ENCODE measurements at regions not wholly inside any gene's neighbourhood (a gene's known extent, or its start where the extent isn't known, plus 50 kb on each side); places are given as distances from the start of the nearest gene placed in this dataset.
"Not testable (repeated sequence)": the region's sequence is repeated elsewhere in the genome, so short reads cannot be mapped to it uniquely, and the experiment has no call there.

- Histone ChIP-seq H3F3A (ENCODE audit: low read length, unreplicated experiment) (no peaks in the 10 kb centered on the region), H3K9ac (ENCODE audit: low read length) (no peak overlapping the region), H3K9me3 (ENCODE audit: low read length) (no peaks in the 10 kb centered on the region), H2AFZ (ENCODE audit: low read length) (no peak overlapping the region), H4K20me1 (ENCODE audit: low read length) (no peaks in the 10 kb centered on the region), H3K36me3 (ENCODE audit: low read depth, low read length) (no peaks in the 10 kb centered on the region), H3K4me2 (ENCODE audit: low read length) (no peak overlapping the region), H3K27me3 (ENCODE audit: low read length) (no peaks in the 10 kb centered on the region), H3K4me1 (ENCODE audit: insufficient read depth, low read length) (no peaks in the 10 kb centered on the region), H3K79me2 (ENCODE audit: low read length) (no peaks in the 10 kb centered on the region), H3K4me3 (ENCODE audit: low read length) (no peak overlapping the region), H3K27ac (ENCODE audit: low read length) (no peak overlapping the region), H3K9me2 (replicated peaks; ENCODE audit: low read length) (no peaks in the 10 kb centered on the region)
- BruUV-seq (replicated peaks) = no TSS peak
- ATAC-seq (no peak), DNase-seq (no peak)
- POLR2A ChIA-PET (ENCODE audit: unreplicated experiment) = no interaction called here
- CTCF ChIA-PET = no interaction called here
- intact Hi-C loops (cut with micrococcal nuclease) = no loop called here
- TF ChIP-seq, protein P1, sequence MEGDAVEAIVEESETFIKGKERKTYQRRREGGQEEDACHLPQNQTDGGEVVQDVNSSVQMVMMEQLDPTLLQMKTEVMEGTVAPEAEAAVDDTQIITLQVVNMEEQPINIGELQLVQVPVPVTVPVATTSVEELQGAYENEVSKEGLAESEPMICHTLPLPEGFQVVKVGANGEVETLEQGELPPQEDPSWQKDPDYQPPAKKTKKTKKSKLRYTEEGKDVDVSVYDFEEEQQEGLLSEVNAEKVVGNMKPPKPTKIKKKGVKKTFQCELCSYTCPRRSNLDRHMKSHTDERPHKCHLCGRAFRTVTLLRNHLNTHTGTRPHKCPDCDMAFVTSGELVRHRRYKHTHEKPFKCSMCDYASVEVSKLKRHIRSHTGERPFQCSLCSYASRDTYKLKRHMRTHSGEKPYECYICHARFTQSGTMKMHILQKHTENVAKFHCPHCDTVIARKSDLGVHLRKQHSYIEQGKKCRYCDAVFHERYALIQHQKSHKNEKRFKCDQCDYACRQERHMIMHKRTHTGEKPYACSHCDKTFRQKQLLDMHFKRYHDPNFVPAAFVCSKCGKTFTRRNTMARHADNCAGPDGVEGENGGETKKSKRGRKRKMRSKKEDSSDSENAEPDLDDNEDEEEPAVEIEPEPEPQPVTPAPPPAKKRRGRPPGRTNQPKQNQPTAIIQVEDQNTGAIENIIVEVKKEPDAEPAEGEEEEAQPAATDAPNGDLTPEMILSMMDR (conservative IDR thresholded peaks at IDR 0.05; ENCODE audit: low read depth, low read length) = no peak
- no peak for TF ChIP-seq EZH2phosphoT487 (IDR thresholded peaks at IDR 0.05; ENCODE audit: borderline replicate concordance, low read length)
- TF ChIP-seq EZH2 (IDR thresholded peaks at IDR 0.05; ENCODE audit: low read length, unreplicated experiment) = no peak
These were observed 638.9 kb upstream of the LRRTM1 start for GRCh38 chr2:80943487-80943886.

GRCh38 chr2:80942766-80943165 lies 638.2 kb upstream of the LRRTM1 start:
- no peak overlapping the region for H3K9ac ChIP-seq (ENCODE audit: low read length)
- no peak overlapping the region for H3K4me3 ChIP-seq (ENCODE audit: low read length)
- TF ChIP-seq, protein P1 (conservative IDR thresholded peaks at IDR 0.05; ENCODE audit: low read depth, low read length) = no peak
- TF ChIP-seq EZH2 (IDR thresholded peaks at IDR 0.05; ENCODE audit: low read length, unreplicated experiment) = no peak
- TF ChIP-seq EZH2phosphoT487 (IDR thresholded peaks at IDR 0.05; ENCODE audit: borderline replicate concordance, low read length) = no peak
- no peaks in the 10 kb centered on the region for H4K20me1 ChIP-seq (ENCODE audit: low read length)
- ATAC-seq = no peak
- no peak overlapping the region for H3K27ac ChIP-seq (ENCODE audit: low read length)
- H3F3A ChIP-seq (ENCODE audit: low read length, unreplicated experiment) = no peaks in the 10 kb centered on the region
- intact Hi-C loops (cut with micrococcal nuclease) = no loop called here
- no peaks in the 10 kb centered on the region for H3K9me3 ChIP-seq (ENCODE audit: low read length)
- no peak for DNase-seq
- H2AFZ ChIP-seq (ENCODE audit: low read length) = no peak overlapping the region
- ChIA-PET CTCF (interaction anchor here (0.6 kb wide), 1 partner anchor 65 kb away, joined by 9 read pairs; no protein-coding TSS in a partner anchor), POLR2A (ENCODE audit: unreplicated experiment) (no interaction called here)
- H3K9me2 ChIP-seq (replicated peaks; ENCODE audit: low read length) = no peaks in the 10 kb centered on the region
- H3K27me3 ChIP-seq (ENCODE audit: low read length) = no peaks in the 10 kb centered on the region
- H3K4me1 ChIP-seq (ENCODE audit: insufficient read depth, low read length) = no peaks in the 10 kb centered on the region
- BruUV-seq (replicated peaks) = no TSS peak
- H3K4me2 ChIP-seq (ENCODE audit: low read length) = no peak overlapping the region
- no peaks in the 10 kb centered on the region for H3K79me2 ChIP-seq (ENCODE audit: low read length)
- H3K36me3 ChIP-seq (ENCODE audit: low read depth, low read length) = no peaks in the 10 kb centered on the region

GRCh38 chr2:80938463-80938862 lies 633.9 kb upstream of the LRRTM1 start:
- Histone ChIP-seq H3F3A (ENCODE audit: low read length, unreplicated experiment) (no peaks in the 10 kb centered on the region), H3K9ac (ENCODE audit: low read length) (no peak overlapping the region), H3K9me3 (ENCODE audit: low read length) (no peaks in the 10 kb centered on the region), H3K79me2 (ENCODE audit: low read length) (no peaks in the 10 kb centered on the region), H3K4me3 (ENCODE audit: low read length) (no peak overlapping the region), H4K20me1 (ENCODE audit: low read length) (no peaks in the 10 kb centered on the region), H3K4me2 (ENCODE audit: low read length) (no peak overlapping the region), H3K27ac (ENCODE audit: low read length) (no peak overlapping the region), H3K4me1 (ENCODE audit: insufficient read depth, low read length) (no peaks in the 10 kb centered on the region), H3K36me3 (ENCODE audit: low read depth, low read length) (no peaks in the 10 kb centered on the region), H3K9me2 (replicated peaks; ENCODE audit: low read length) (no peaks in the 10 kb centered on the region), H3K27me3 (ENCODE audit: low read length) (no peaks in the 10 kb centered on the region), H2AFZ (ENCODE audit: low read length) (no peak overlapping the region)
- DNase-seq (no peak), ATAC-seq (no peak)
- intact Hi-C loops (cut with micrococcal nuclease) = no loop called here
- ChIA-PET CTCF (no interaction called here), POLR2A (ENCODE audit: unreplicated experiment) (no interaction called here)
- no TSS peak for BruUV-seq (replicated peaks)
- TF ChIP-seq EZH2phosphoT487 (IDR thresholded peaks at IDR 0.05; ENCODE audit: borderline replicate concordance, low read length) (no peak), EZH2 (IDR thresholded peaks at IDR 0.05; ENCODE audit: low read length, unreplicated experiment) (no peak)
- TF ChIP-seq, protein P1 (conservative IDR thresholded peaks at IDR 0.05; ENCODE audit: low read depth, low read length) = no peak

DNA sequence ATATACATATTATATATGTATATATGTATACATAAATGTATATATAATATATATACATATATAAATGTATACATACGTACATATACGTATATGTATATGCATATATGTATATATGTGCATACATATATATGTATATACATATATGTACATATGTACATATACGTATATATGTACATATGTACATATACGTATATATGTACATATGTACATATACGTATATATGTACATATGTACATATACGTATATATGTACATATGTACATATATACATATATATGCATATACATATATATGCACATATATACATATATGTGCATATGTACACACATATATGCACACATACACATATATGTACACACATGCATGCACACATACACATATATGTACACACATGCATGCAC lies 627.3 kb upstream of the LRRTM1 start:
- H2AFZ ChIP-seq (ENCODE audit: low read length); H3K4me2 ChIP-seq (ENCODE audit: low read length); H3K79me2 ChIP-seq (ENCODE audit: low read length); DNase-seq; H3F3A ChIP-seq (ENCODE audit: low read length, unreplicated experiment); H3K9me2 ChIP-seq (replicated peaks; ENCODE audit: low read length); H3K4me1 ChIP-seq (ENCODE audit: insufficient read depth, low read length); H3K27ac ChIP-seq (ENCODE audit: low read length); POLR2A ChIA-PET (ENCODE audit: unreplicated experiment); H3K9me3 ChIP-seq (ENCODE audit: low read length); CTCF ChIA-PET; H3K36me3 ChIP-seq (ENCODE audit: low read depth, low read length); ATAC-seq; H4K20me1 ChIP-seq (ENCODE audit: low read length); intact Hi-C loops (cut with micrococcal nuclease); H3K27me3 ChIP-seq (ENCODE audit: low read length); H3K4me3 ChIP-seq (ENCODE audit: low read length); H3K9ac ChIP-seq (ENCODE audit: low read length); BruUV-seq (replicated peaks): not testable (repeated sequence)
